CD4-positive, alpha-beta memory T cell (primary cell): ENCODE measurements at regions not wholly inside any gene's neighbourhood (a gene's known extent, or its start where the extent isn't known, plus 50 kb on each side); places are given as distances from the start of the nearest gene placed in this dataset.

Experiments
- CTCF ChIA-PET: fragments of 350-600 bp; sonication (Branson Sonifier 250); formaldehyde crosslinking; loops from one replicate; lab custom pipeline; 2021; ENCODE audit warnings: inconsistent platforms; ENCODE audit not compliant: partially characterized antibody; lab: Charles Lee
- POLR2A ChIA-PET: fragments of 350-600 bp; sonication (Branson Sonifier 250); formaldehyde crosslinking; loops from one replicate; lab custom pipeline; 2021; ENCODE audit not compliant: partially characterized antibody; lab: Charles Lee
- DNase-seq, 5 donors: peaks; one replicate each; pipeline versions ENCODE4 v3.0.0 to v3.0.0-alpha.2; 2020 to 2022; ENCODE audit warnings: mixed read lengths in 1 of 5
- H3K27ac ChIP-seq: one replicate; pipeline ENCODE4 v1.7.0; 2013; ENCODE audit warnings: low read depth, low read length
- H3K27me3 ChIP-seq: 2 replicates; pipeline ENCODE4 v1.7.0; 2013; ENCODE audit warnings: mild to moderate bottlenecking, low read length, moderate library complexity; ENCODE audit not compliant: insufficient read depth
- H3K36me3 ChIP-seq: 2 replicates; pipeline ENCODE4 v1.7.0; 2013; ENCODE audit warnings: mild to moderate bottlenecking, low read length, moderate library complexity; ENCODE audit not compliant: insufficient read depth
- H3K4me1 ChIP-seq: 2 replicates; pipeline ENCODE4 v1.7.0; 2013; ENCODE audit warnings: mild to moderate bottlenecking, low read length, moderate library complexity; ENCODE audit not compliant: insufficient read depth
- H3K4me3 ChIP-seq, 2 donors: one replicate each; pipeline ENCODE4 v1.7.0; 2013; ENCODE audit warnings: low read length in 2 of 2, mild to moderate bottlenecking in 1 of 2
- H3K9me3 ChIP-seq, 2 donors: one replicate each; pipeline ENCODE4 v1.7.0; 2013; ENCODE audit warnings: low read length in 2 of 2, control low read depth in 1 of 2; ENCODE audit not compliant: control insufficient read depth in 1 of 2
- H3K27ac Mint-ChIP-seq, 7 donors: one replicate each; pipeline ENCODE4 v1.8.0; 2020 to 2021; ENCODE audit warnings: mixed read lengths in 7 of 7, mild to moderate bottlenecking in 6 of 7, inconsistent platforms in 3 of 7, moderate library complexity in 3 of 7
- H3K27me3 Mint-ChIP-seq, 2 donors: one replicate each; pipeline ENCODE4 v1.8.0; 2020 to 2021; ENCODE audit warnings: mixed read lengths in 2 of 2
- H3K36me3 Mint-ChIP-seq, 2 donors: one replicate each; pipeline ENCODE4 v1.8.0; 2020 to 2021; ENCODE audit warnings: mixed read lengths in 2 of 2, inconsistent platforms in 1 of 2, mild to moderate bottlenecking in 1 of 2
- H3K4me1 Mint-ChIP-seq, 4 donors: one replicate each; pipeline ENCODE4 v1.8.0; 2020 to 2021; ENCODE audit warnings: mixed read lengths in 4 of 4, mild to moderate bottlenecking in 1 of 4
- H3K4me3 Mint-ChIP-seq, 8 donors: one replicate each; pipeline ENCODE4 v1.8.0; 2020 to 2021; ENCODE audit warnings: mixed read lengths in 8 of 8, mild to moderate bottlenecking in 7 of 8, moderate library complexity in 6 of 8, inconsistent platforms in 3 of 8
- H3K9me3 Mint-ChIP-seq, 8 donors: one replicate each; pipeline ENCODE4 v1.8.0; 2020 to 2021; ENCODE audit warnings: mixed read lengths in 8 of 8, mild to moderate bottlenecking in 5 of 8, inconsistent platforms in 3 of 8, moderate library complexity in 1 of 8
- intact Hi-C: fragments of 100-400 bp; cut with micrococcal nuclease; formaldehyde crosslinking; loops from one replicate; pipeline ENCODE4 v1.15.1; 2023

- Mint-ChIP-seq H3K4me1 (peaks cover 0 to 3% (median 0%) of the 10 kb centered on the region in 4 donors), H3K36me3 (no peaks in the 10 kb centered on the region), H3K9me3 (peaks cover 3 to 24% (median 11%) of the 10 kb centered on the region in 8 donors), H3K4me3 (no peak overlapping the region), H3K27me3 (no peaks in the 10 kb centered on the region), H3K27ac (no peak overlapping the region)
- no peak overlapping the region for H3K4me3 ChIP-seq
- intact Hi-C loops, result no loop called here
- no peak overlapping the region for H3K27ac ChIP-seq
- H3K9me3 ChIP-seq, result no peaks in the 10 kb centered on the region
- ChIA-PET CTCF (no interaction called here), POLR2A (no interaction called here)
- no peak for DNase-seq
- no peaks in the 10 kb centered on the region for H3K4me1 ChIP-seq
- no peaks in the 10 kb centered on the region for H3K27me3 ChIP-seq
- no peaks in the 10 kb centered on the region for H3K36me3 ChIP-seq
Observed at GRCh38 chr6:73951183-73951582, 255.2 kb downstream of the CD109 start.

- H3K27me3 ChIP-seq, result no peaks in the 10 kb centered on the region
- CTCF ChIA-PET, result no interaction called here
- no peaks in the 10 kb centered on the region for H3K9me3 ChIP-seq
- Mint-ChIP-seq H3K4me3 (no peak overlapping the region), H3K4me1 (peaks cover 0 to 3% (median 0%) of the 10 kb centered on the region in 4 donors), H3K9me3 (peaks cover 3 to 21% (median 8%) of the 10 kb centered on the region in 8 donors), H3K27me3 (peaks cover 0 to 6% of the 10 kb centered on the region in 2 donors), H3K27ac (no peak overlapping the region), H3K36me3 (no peaks in the 10 kb centered on the region)
- no peak overlapping the region for H3K4me3 ChIP-seq
- DNase-seq, result no peak
- POLR2A ChIA-PET, result no interaction called here
- no peaks in the 10 kb centered on the region for H3K4me1 ChIP-seq
- no peak overlapping the region for H3K27ac ChIP-seq
- intact Hi-C loops, result no loop called here
- H3K36me3 ChIP-seq, result no peaks in the 10 kb centered on the region
Observed at GRCh38 chr6:73943930-73944652, 248.1 kb downstream of the CD109 start.

GRCh38 chr6:73943411-73943810 lies 247.4 kb downstream of the CD109 start:
- Histone ChIP-seq H3K9me3 (no peaks in the 10 kb centered on the region), H3K36me3 (no peaks in the 10 kb centered on the region), H3K27me3 (no peaks in the 10 kb centered on the region), H3K4me3 (no peak overlapping the region), H3K27ac (no peak overlapping the region), H3K4me1 (no peaks in the 10 kb centered on the region)
- H3K27me3 Mint-ChIP-seq, result peaks cover 0 to 7% of the 10 kb centered on the region in 2 donors
- H3K27ac Mint-ChIP-seq, result no peak overlapping the region
- no peak for DNase-seq
- H3K4me1 Mint-ChIP-seq, result peaks cover 0 to 3% (median 0%) of the 10 kb centered on the region in 4 donors
- intact Hi-C loops, result no loop called here
- no peak overlapping the region for H3K4me3 Mint-ChIP-seq
- ChIA-PET CTCF (no interaction called here), POLR2A (no interaction called here)
- no peaks in the 10 kb centered on the region for H3K36me3 Mint-ChIP-seq
- H3K9me3 Mint-ChIP-seq, result peaks cover 3 to 17% (median 8%) of the 10 kb centered on the region in 8 donors

GRCh38 chr6:73942592-73943186 lies 246.7 kb downstream of the CD109 start:
- CTCF ChIA-PET, result no interaction called here
- Mint-ChIP-seq H3K36me3 (no peaks in the 10 kb centered on the region), H3K27ac (no peak overlapping the region), H3K4me3 (no peak overlapping the region), H3K4me1 (peaks cover 0 to 1% (median 0%) of the 10 kb centered on the region in 4 donors), H3K9me3 (peaks cover 3 to 13% (median 7%) of the 10 kb centered on the region in 8 donors), H3K27me3 (peaks cover 0 to 7% of the 10 kb centered on the region in 2 donors)
- no peak overlapping the region for H3K4me3 ChIP-seq
- no peak for DNase-seq
- intact Hi-C loops, result no loop called here
- no peaks in the 10 kb centered on the region for H3K27me3 ChIP-seq
- H3K4me1 ChIP-seq, result no peaks in the 10 kb centered on the region
- H3K27ac ChIP-seq, result no peak overlapping the region
- no peaks in the 10 kb centered on the region for H3K36me3 ChIP-seq
- POLR2A ChIA-PET, result no interaction called here
- H3K9me3 ChIP-seq, result no peaks in the 10 kb centered on the region

GRCh38 chr6:73941892-73942291 lies 245.9 kb downstream of the CD109 start:
- ChIA-PET POLR2A (no interaction called here), CTCF (no interaction called here)
- no peaks in the 10 kb centered on the region for H3K4me1 ChIP-seq
- no peak overlapping the region for H3K27ac ChIP-seq
- no peaks in the 10 kb centered on the region for H3K36me3 Mint-ChIP-seq
- H3K27me3 Mint-ChIP-seq, result peaks cover 0 to 7% of the 10 kb centered on the region in 2 donors
- no peaks in the 10 kb centered on the region for H3K4me1 Mint-ChIP-seq
- no peaks in the 10 kb centered on the region for H3K9me3 ChIP-seq
- no peak for DNase-seq
- H3K36me3 ChIP-seq, result no peaks in the 10 kb centered on the region
- H3K27me3 ChIP-seq, result no peaks in the 10 kb centered on the region
- H3K27ac Mint-ChIP-seq, result no peak overlapping the region
- no peak overlapping the region for H3K4me3 Mint-ChIP-seq
- peaks cover 0 to 8% (median 5%) of the 10 kb centered on the region in 8 donors for H3K9me3 Mint-ChIP-seq
- intact Hi-C loops, result no loop called here
- no peak overlapping the region for H3K4me3 ChIP-seq

GRCh38 chr6:73937805-73938204 lies 241.8 kb downstream of the CD109 start:
- CTCF ChIA-PET, result no interaction called here
- Histone ChIP-seq H3K4me1 (no peaks in the 10 kb centered on the region), H3K27ac (no peak overlapping the region), H3K27me3 (no peaks in the 10 kb centered on the region), H3K36me3 (no peaks in the 10 kb centered on the region), H3K4me3 (no peak overlapping the region), H3K9me3 (no peaks in the 10 kb centered on the region)
- Mint-ChIP-seq H3K27ac (no peak overlapping the region), H3K4me1 (no peaks in the 10 kb centered on the region), H3K4me3 (no peak overlapping the region), H3K36me3 (no peaks in the 10 kb centered on the region), H3K9me3 (peaks cover 0 to 6% (median 1%) of the 10 kb centered on the region in 8 donors), H3K27me3 (peaks cover 0 to 2% of the 10 kb centered on the region in 2 donors)
- POLR2A ChIA-PET, result no interaction called here
- no peak for DNase-seq
- intact Hi-C loops, result no loop called here

- ChIA-PET CTCF (no interaction called here), POLR2A (no interaction called here)
- no peaks in the 10 kb centered on the region for H3K9me3 ChIP-seq
- H3K27ac ChIP-seq, result no peak overlapping the region
- no peaks in the 10 kb centered on the region for H3K36me3 Mint-ChIP-seq
- H3K27me3 Mint-ChIP-seq, result no peaks in the 10 kb centered on the region
- intact Hi-C loops, result no loop called here
- H3K9me3 Mint-ChIP-seq, result peaks cover 0 to 16% (median 6%) of the 10 kb centered on the region in 8 donors
- H3K4me3 ChIP-seq, result no peak overlapping the region
- no peaks in the 10 kb centered on the region for H3K4me1 Mint-ChIP-seq
- DNase-seq, result no peak
- no peaks in the 10 kb centered on the region for H3K36me3 ChIP-seq
- H3K27ac Mint-ChIP-seq, result no peak overlapping the region
- no peaks in the 10 kb centered on the region for H3K27me3 ChIP-seq
- H3K4me3 Mint-ChIP-seq, result no peak overlapping the region
- no peaks in the 10 kb centered on the region for H3K4me1 ChIP-seq
Observed at GRCh38 chr6:73932866-73933265, 236.9 kb downstream of the CD109 start.
